ENCODE measurements at regions not wholly inside any gene's neighbourhood (a gene's known extent, or its start where the extent isn't known, plus 50 kb on each side); places are given as distances from the start of the nearest gene placed in this dataset.
A peak's percentile ranks its signal among the peaks of the same experiment; 100 is the strongest.

- TF ChIP-seq EZH2 (IDR thresholded peaks at IDR 0.05; ENCODE audit: borderline replicate concordance, low read depth, low read length, severe bottlenecking) (no peak), POLR2AphosphoS5 (IDR thresholded peaks at IDR 0.05; ENCODE audit: insufficient read depth, low read depth, low read length) (peak; percentile 50), MAX (IDR thresholded peaks at IDR 0.05; ENCODE audit: insufficient read depth, insufficient read length) (no peak), CTCF (IDR thresholded peaks at IDR 0.05; ENCODE audit: extremely low read depth in 1 of 2, insufficient read depth in 1 of 2, low read depth in 1 of 2, low read length in 2 of 2) (no peak), POLR2A (IDR thresholded peaks at IDR 0.05; ENCODE audit: low read depth, low read length) (peak; percentile 65), FOS (IDR thresholded peaks at IDR 0.05; ENCODE audit: borderline replicate concordance, insufficient read depth, low read length) (no peak), JUN (IDR thresholded peaks at IDR 0.05; ENCODE audit: borderline replicate concordance, insufficient read depth, insufficient read length, low read depth) (no peak), MYC (IDR thresholded peaks at IDR 0.05; ENCODE audit: low read depth, low read length) (no peak)
These were observed 158.1 kb downstream of the C9orf152 start for GRCh38 chr9:110049699-110050450.

Data from endothelial cell of umbilical vein (primary cell).